ENCODE measurements at regions not wholly inside any gene's neighbourhood (a gene's known extent, or its start where the extent isn't known, plus 50 kb on each side); places are given as distances from the start of the nearest gene placed in this dataset.

DNA sequence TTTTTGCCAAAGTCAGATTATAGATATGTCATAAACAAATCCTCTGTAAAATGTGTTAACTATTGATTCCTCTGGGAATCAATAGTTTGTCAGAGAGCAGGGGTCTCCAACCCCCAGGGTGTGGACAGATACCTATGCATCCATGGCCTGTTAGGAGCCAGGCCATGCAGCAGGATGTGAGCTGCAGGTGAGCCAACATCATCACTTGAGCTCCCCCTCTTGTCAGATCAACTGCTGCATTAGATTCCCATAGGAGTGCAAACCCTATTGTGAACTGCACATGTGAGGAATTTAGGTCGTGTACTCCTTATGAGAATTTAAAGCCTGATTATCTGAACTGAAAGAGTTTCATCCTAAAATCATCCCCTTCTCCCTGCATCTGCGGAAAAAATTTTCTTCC, 1365.4 kb downstream of the ARAP2 start:
- no peaks in the 10 kb centered on the region for H3K4me1 ChIP-seq (ENCODE audit: insufficient read depth, low read length)
- intact Hi-C loops (cut with micrococcal nuclease) = no loop called here
- no TSS peak for BruUV-seq (replicated peaks)
- H3K4me2 ChIP-seq (ENCODE audit: low read length) = no peak overlapping the region
- H3K27ac ChIP-seq (ENCODE audit: low read length) = no peak overlapping the region
- CTCF ChIA-PET = interaction anchor here (1.0 kb wide), 1 partner anchor 54 kb away, joined by 3 read pairs; no protein-coding TSS in a partner anchor
- POLR2A ChIA-PET (ENCODE audit: unreplicated experiment) = no interaction called here
- no peaks in the 10 kb centered on the region for H3K9me3 ChIP-seq (ENCODE audit: low read length)
- H2AFZ ChIP-seq (ENCODE audit: low read length) = no peak overlapping the region
- H3K79me2 ChIP-seq (ENCODE audit: low read length) = no peaks in the 10 kb centered on the region
- TF ChIP-seq EZH2phosphoT487 (IDR thresholded peaks at IDR 0.05; ENCODE audit: borderline replicate concordance, low read length) = no peak
- TF ChIP-seq EZH2 (IDR thresholded peaks at IDR 0.05; ENCODE audit: low read length, unreplicated experiment) = no peak
- TF ChIP-seq, protein P1, sequence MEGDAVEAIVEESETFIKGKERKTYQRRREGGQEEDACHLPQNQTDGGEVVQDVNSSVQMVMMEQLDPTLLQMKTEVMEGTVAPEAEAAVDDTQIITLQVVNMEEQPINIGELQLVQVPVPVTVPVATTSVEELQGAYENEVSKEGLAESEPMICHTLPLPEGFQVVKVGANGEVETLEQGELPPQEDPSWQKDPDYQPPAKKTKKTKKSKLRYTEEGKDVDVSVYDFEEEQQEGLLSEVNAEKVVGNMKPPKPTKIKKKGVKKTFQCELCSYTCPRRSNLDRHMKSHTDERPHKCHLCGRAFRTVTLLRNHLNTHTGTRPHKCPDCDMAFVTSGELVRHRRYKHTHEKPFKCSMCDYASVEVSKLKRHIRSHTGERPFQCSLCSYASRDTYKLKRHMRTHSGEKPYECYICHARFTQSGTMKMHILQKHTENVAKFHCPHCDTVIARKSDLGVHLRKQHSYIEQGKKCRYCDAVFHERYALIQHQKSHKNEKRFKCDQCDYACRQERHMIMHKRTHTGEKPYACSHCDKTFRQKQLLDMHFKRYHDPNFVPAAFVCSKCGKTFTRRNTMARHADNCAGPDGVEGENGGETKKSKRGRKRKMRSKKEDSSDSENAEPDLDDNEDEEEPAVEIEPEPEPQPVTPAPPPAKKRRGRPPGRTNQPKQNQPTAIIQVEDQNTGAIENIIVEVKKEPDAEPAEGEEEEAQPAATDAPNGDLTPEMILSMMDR (conservative IDR thresholded peaks at IDR 0.05; ENCODE audit: low read depth, low read length) = 0 out of 2 replicates have a peak, but pooled peaks have one; percentile 8
- no peaks in the 10 kb centered on the region for H3K36me3 ChIP-seq (ENCODE audit: low read depth, low read length)
- no peak for DNase-seq
- H3K9ac ChIP-seq (ENCODE audit: low read length) = no peak overlapping the region
- H3K27me3 ChIP-seq (ENCODE audit: low read length) = no peaks in the 10 kb centered on the region
- H4K20me1 ChIP-seq (ENCODE audit: low read length) = no peaks in the 10 kb centered on the region
- peak; percentile 67 for ATAC-seq
- H3K4me3 ChIP-seq (ENCODE audit: low read length) = no peak overlapping the region
- no peaks in the 10 kb centered on the region for H3F3A ChIP-seq (ENCODE audit: low read length, unreplicated experiment)
- H3K9me2 ChIP-seq (replicated peaks; ENCODE audit: low read length) = no peaks in the 10 kb centered on the region

DNA sequence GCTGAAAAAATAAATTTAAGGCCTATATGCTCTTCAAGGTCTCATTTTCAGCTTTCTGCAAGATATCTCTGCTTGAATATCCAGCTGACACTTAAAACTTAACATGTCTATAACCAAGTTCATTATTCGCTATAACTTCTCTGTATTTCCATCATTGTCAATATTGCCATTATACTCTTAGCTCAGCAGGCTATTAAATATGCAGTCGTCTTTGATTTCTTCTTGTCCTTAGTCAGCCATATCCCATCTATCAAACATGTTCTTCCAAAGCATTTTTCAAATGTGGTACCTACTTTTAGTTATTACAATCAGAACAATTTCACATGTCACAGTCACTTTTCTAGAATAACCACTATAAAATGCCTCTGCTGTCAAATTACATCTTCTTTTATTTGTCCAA, 1364.1 kb downstream of the ARAP2 start:
- Histone ChIP-seq H3K27me3 (ENCODE audit: low read length) (no peaks in the 10 kb centered on the region), H3K27ac (ENCODE audit: low read length) (no peak overlapping the region), H3K4me3 (ENCODE audit: low read length) (no peak overlapping the region), H3K9ac (ENCODE audit: low read length) (no peak overlapping the region), H3K4me2 (ENCODE audit: low read length) (no peak overlapping the region), H4K20me1 (ENCODE audit: low read length) (no peaks in the 10 kb centered on the region), H3K9me2 (replicated peaks; ENCODE audit: low read length) (no peaks in the 10 kb centered on the region), H2AFZ (ENCODE audit: low read length) (no peak overlapping the region), H3K79me2 (ENCODE audit: low read length) (no peaks in the 10 kb centered on the region), H3K9me3 (ENCODE audit: low read length) (no peaks in the 10 kb centered on the region), H3K4me1 (ENCODE audit: insufficient read depth, low read length) (no peaks in the 10 kb centered on the region), H3F3A (ENCODE audit: low read length, unreplicated experiment) (no peaks in the 10 kb centered on the region), H3K36me3 (ENCODE audit: low read depth, low read length) (no peaks in the 10 kb centered on the region)
- ATAC-seq (no peak), DNase-seq (no peak)
- POLR2A ChIA-PET (ENCODE audit: unreplicated experiment) = no interaction called here
- intact Hi-C loops (cut with micrococcal nuclease) = no loop called here
- TF ChIP-seq EZH2 (IDR thresholded peaks at IDR 0.05; ENCODE audit: low read length, unreplicated experiment) = no peak
- TF ChIP-seq, protein P1 (conservative IDR thresholded peaks at IDR 0.05; ENCODE audit: low read depth, low read length) = no peak
- no peak for TF ChIP-seq EZH2phosphoT487 (IDR thresholded peaks at IDR 0.05; ENCODE audit: borderline replicate concordance, low read length)
- CTCF ChIA-PET = no interaction called here
- BruUV-seq (replicated peaks) = no TSS peak

DNA sequence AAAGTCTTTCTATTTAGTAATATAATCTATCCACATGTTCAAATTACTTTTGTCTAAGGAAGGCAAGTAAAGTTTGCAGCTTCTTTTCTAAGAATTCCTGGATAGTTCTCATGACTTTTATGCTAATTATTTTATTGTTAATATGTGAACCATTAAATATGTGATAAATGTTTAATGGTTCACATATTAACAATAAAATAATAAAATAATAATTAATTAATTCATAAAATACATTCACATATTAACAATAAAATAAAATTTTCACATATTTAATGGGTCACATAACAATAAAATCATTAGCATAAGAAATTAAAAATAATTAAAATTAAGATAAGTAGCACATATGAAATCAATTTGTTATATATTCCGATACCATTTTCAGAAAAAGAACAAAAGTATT, 1352.4 kb downstream of the ARAP2 start:
- Histone ChIP-seq H3F3A (ENCODE audit: low read length, unreplicated experiment) (no peaks in the 10 kb centered on the region), H3K27me3 (ENCODE audit: low read length) (no peaks in the 10 kb centered on the region), H3K4me3 (ENCODE audit: low read length) (no peak overlapping the region), H3K27ac (ENCODE audit: low read length) (no peak overlapping the region), H3K9me2 (replicated peaks; ENCODE audit: low read length) (no peaks in the 10 kb centered on the region), H4K20me1 (ENCODE audit: low read length) (no peaks in the 10 kb centered on the region), H3K9ac (ENCODE audit: low read length) (no peak overlapping the region), H3K79me2 (ENCODE audit: low read length) (no peaks in the 10 kb centered on the region), H3K4me1 (ENCODE audit: insufficient read depth, low read length) (no peaks in the 10 kb centered on the region), H3K4me2 (ENCODE audit: low read length) (no peak overlapping the region), H3K36me3 (ENCODE audit: low read depth, low read length) (no peaks in the 10 kb centered on the region), H3K9me3 (ENCODE audit: low read length) (no peaks in the 10 kb centered on the region), H2AFZ (ENCODE audit: low read length) (no peak overlapping the region)
- intact Hi-C loops (cut with micrococcal nuclease) = no loop called here
- no peak for TF ChIP-seq EZH2phosphoT487 (IDR thresholded peaks at IDR 0.05; ENCODE audit: borderline replicate concordance, low read length)
- TF ChIP-seq EZH2 (IDR thresholded peaks at IDR 0.05; ENCODE audit: low read length, unreplicated experiment) = no peak
- TF ChIP-seq, protein P1 (conservative IDR thresholded peaks at IDR 0.05; ENCODE audit: low read depth, low read length) = no peak
- CTCF ChIA-PET = no interaction called here
- BruUV-seq (replicated peaks) = no TSS peak
- DNase-seq (no peak), ATAC-seq (no peak)
- POLR2A ChIA-PET (ENCODE audit: unreplicated experiment) = no interaction called here
